NT2/D1 (cell line): ENCODE measurements at regions not wholly inside any gene's neighbourhood (a gene's known extent, or its start where the extent isn't known, plus 50 kb on each side); places are given as distances from the start of the nearest gene placed in this dataset.

Source experiments
- SUZ12 ChIP-seq: IDR thresholded peaks from 2 replicates; pipeline ENCODE4 v1.6.1; 2011; ENCODE audit not compliant: insufficient read length, insufficient read depth; ENCODE audit errors: extremely low read depth
- YY1 ChIP-seq: IDR thresholded peaks from 2 replicates; pipeline ENCODE4 v1.6.1; 2011; ENCODE audit not compliant: insufficient read length, insufficient read depth
- ZNF274 ChIP-seq: IDR thresholded peaks from 2 replicates; pipeline ENCODE4 v1.6.1; 2011; ENCODE audit warnings: mild to moderate bottlenecking, low read depth, low read length

DNA sequence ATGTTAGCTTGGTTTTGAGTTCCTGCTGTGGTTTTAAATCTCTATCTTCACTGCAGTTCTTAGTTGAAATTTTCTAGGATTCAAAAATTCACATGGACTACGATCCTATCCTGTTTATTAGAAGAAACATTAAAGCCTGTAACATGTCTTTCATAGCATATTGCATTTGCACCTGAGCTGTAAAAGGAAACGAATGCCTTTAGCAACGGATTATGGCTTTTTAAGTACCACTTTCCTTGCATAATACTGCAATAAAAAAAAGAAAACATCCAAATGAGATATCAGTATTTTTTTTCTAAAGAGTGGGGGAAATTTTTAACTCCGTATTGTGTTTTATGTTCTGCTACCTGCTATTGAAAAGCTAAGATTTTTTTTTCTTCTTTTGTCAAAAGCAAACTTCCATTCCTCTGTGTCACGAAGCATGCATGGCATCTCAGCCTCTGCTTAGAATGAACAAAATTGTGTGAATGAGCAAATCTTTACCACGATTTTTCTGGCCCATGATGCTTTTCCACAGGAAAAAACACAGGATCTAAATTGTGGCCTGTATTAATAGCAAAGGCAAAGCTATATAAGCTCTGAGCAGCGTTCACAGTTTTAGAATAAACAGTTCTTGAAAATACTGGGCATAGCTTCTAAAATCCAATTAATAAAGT is 110.0 kb upstream of the CDIN1 start:
- TF ChIP-seq YY1 (no peak), ZNF274 (no peak), SUZ12 (no peak)
